ENCODE measurements at regions not wholly inside any gene's neighbourhood (a gene's known extent, or its start where the extent isn't known, plus 50 kb on each side); places are given as distances from the start of the nearest gene placed in this dataset.

GRCh38 chr6:4281341-4282293, 146.2 kb upstream of the ECI2 start:
- Histone ChIP-seq H3K9me3 (ENCODE audit: control insufficient read depth, low read length) (no peaks in the 10 kb centered on the region), H3K27ac (ENCODE audit: low read depth, low read length, severe bottlenecking) (no peak overlapping the region)

GRCh38 chr6:4280707-4281106, 145.3 kb upstream of the ECI2 start:
- 60% methylated on average over 1 of the region's 1 CpG; no CpG with 5 or more reads in 1 of the 2 experiments for WGBS, 2 experiments (ENCODE audit: insufficient coverage in 2 of 2)
- H3K4me3 ChIP-seq (ENCODE audit: extremely low read depth, insufficient read depth, low read length, poor library complexity, severe bottlenecking): no peak overlapping the region
- peaks cover 9% of the 10 kb centered on the region for H3K4me1 ChIP-seq (ENCODE audit: control insufficient read depth, insufficient read depth, low read length, poor library complexity, severe bottlenecking)
- no peak overlapping the region for H3K27ac ChIP-seq (ENCODE audit: low read depth, low read length, severe bottlenecking)
- H3K9me3 ChIP-seq (ENCODE audit: control insufficient read depth, low read length): no peaks in the 10 kb centered on the region
- H3K36me3 ChIP-seq (ENCODE audit: control insufficient read depth, insufficient read depth, low read length): no peaks in the 10 kb centered on the region

More at GRCh38 chr6:4281341-4282293, 146.2 kb upstream of the ECI2 start:
- WGBS, 2 experiments (ENCODE audit: insufficient coverage in 2 of 2): 79 to 81% methylated on average over 40 of the region's 46 CpGs
- H3K4me3 ChIP-seq (ENCODE audit: extremely low read depth, insufficient read depth, low read length, poor library complexity, severe bottlenecking): no peak overlapping the region
- H3K36me3 ChIP-seq (ENCODE audit: control insufficient read depth, insufficient read depth, low read length): no peaks in the 10 kb centered on the region
- H3K4me1 ChIP-seq (ENCODE audit: control insufficient read depth, insufficient read depth, low read length, poor library complexity, severe bottlenecking): peaks cover 9% of the 10 kb centered on the region

- Histone ChIP-seq H3K4me3 (ENCODE audit: extremely low read depth, insufficient read depth, low read length, poor library complexity, severe bottlenecking) (no peak overlapping the region), H3K36me3 (ENCODE audit: control insufficient read depth, insufficient read depth, low read length) (no peaks in the 10 kb centered on the region), H3K4me1 (ENCODE audit: control insufficient read depth, insufficient read depth, low read length, poor library complexity, severe bottlenecking) (peaks cover 12% of the 10 kb centered on the region), H3K9me3 (ENCODE audit: control insufficient read depth, low read length) (no peaks in the 10 kb centered on the region), H3K27ac (ENCODE audit: low read depth, low read length, severe bottlenecking) (no peak overlapping the region)
- WGBS, 2 experiments (ENCODE audit: insufficient coverage in 2 of 2): 83 to 96% methylated on average over 1 to 4 of the region's 7 CpGs
These were observed 144.7 kb upstream of the ECI2 start for GRCh38 chr6:4280031-4280430.

- 69% methylated on average over 2 of the region's 2 CpGs; no CpG with 5 or more reads in 1 of the 2 experiments for WGBS, 2 experiments (ENCODE audit: insufficient coverage in 2 of 2)
- Histone ChIP-seq H3K4me1 (ENCODE audit: control insufficient read depth, insufficient read depth, low read length, poor library complexity, severe bottlenecking) (peaks cover 3% of the 10 kb centered on the region), H3K4me3 (ENCODE audit: extremely low read depth, insufficient read depth, low read length, poor library complexity, severe bottlenecking) (no peak overlapping the region), H3K9me3 (ENCODE audit: control insufficient read depth, low read length) (no peaks in the 10 kb centered on the region), H3K27ac (ENCODE audit: low read depth, low read length, severe bottlenecking) (peak overlapping the region; percentile 4), H3K36me3 (ENCODE audit: control insufficient read depth, insufficient read depth, low read length) (no peaks in the 10 kb centered on the region)
These were observed 139.2 kb upstream of the ECI2 start for GRCh38 chr6:4274382-4275082.

- Histone ChIP-seq H3K36me3 (ENCODE audit: control insufficient read depth, insufficient read depth, low read length) (no peaks in the 10 kb centered on the region), H3K4me3 (ENCODE audit: extremely low read depth, insufficient read depth, low read length, poor library complexity, severe bottlenecking) (no peak overlapping the region), H3K27ac (ENCODE audit: low read depth, low read length, severe bottlenecking) (no peak overlapping the region), H3K9me3 (ENCODE audit: control insufficient read depth, low read length) (no peaks in the 10 kb centered on the region), H3K4me1 (ENCODE audit: control insufficient read depth, insufficient read depth, low read length, poor library complexity, severe bottlenecking) (peaks cover 3% of the 10 kb centered on the region)
- WGBS, 2 experiments (ENCODE audit: insufficient coverage in 2 of 2): 100% methylated on average over 1 to 4 of the region's 6 CpGs
These were observed 137.6 kb upstream of the ECI2 start for GRCh38 chr6:4272996-4273395.

- Histone ChIP-seq H3K4me3 (ENCODE audit: extremely low read depth, insufficient read depth, low read length, poor library complexity, severe bottlenecking) (no peak overlapping the region), H3K4me1 (ENCODE audit: control insufficient read depth, insufficient read depth, low read length, poor library complexity, severe bottlenecking) (peaks cover 3% of the 10 kb centered on the region), H3K36me3 (ENCODE audit: control insufficient read depth, insufficient read depth, low read length) (no peaks in the 10 kb centered on the region), H3K27ac (ENCODE audit: low read depth, low read length, severe bottlenecking) (no peak overlapping the region), H3K9me3 (ENCODE audit: control insufficient read depth, low read length) (no peaks in the 10 kb centered on the region)
- WGBS, 2 experiments (ENCODE audit: insufficient coverage in 2 of 2): 91 to 96% methylated on average over 3 of the region's 6 CpGs
These were observed 136.5 kb upstream of the ECI2 start for GRCh38 chr6:4271761-4272470.

- Histone ChIP-seq H3K4me1 (ENCODE audit: control insufficient read depth, insufficient read depth, low read length, poor library complexity, severe bottlenecking) (peaks cover 3% of the 10 kb centered on the region), H3K9me3 (ENCODE audit: control insufficient read depth, low read length) (no peaks in the 10 kb centered on the region), H3K4me3 (ENCODE audit: extremely low read depth, insufficient read depth, low read length, poor library complexity, severe bottlenecking) (no peak overlapping the region), H3K27ac (ENCODE audit: low read depth, low read length, severe bottlenecking) (no peak overlapping the region), H3K36me3 (ENCODE audit: control insufficient read depth, insufficient read depth, low read length) (no peaks in the 10 kb centered on the region)
- WGBS, 2 experiments (ENCODE audit: insufficient coverage in 2 of 2): 82 to 100% methylated on average over 1 of the region's 1 CpG
These were observed 135.4 kb upstream of the ECI2 start for GRCh38 chr6:4270776-4271175.

- no peaks in the 10 kb centered on the region for H3K4me1 ChIP-seq (ENCODE audit: control insufficient read depth, insufficient read depth, low read length, poor library complexity, severe bottlenecking)
- H3K27ac ChIP-seq (ENCODE audit: low read depth, low read length, severe bottlenecking): no peak overlapping the region
- H3K36me3 ChIP-seq (ENCODE audit: control insufficient read depth, insufficient read depth, low read length): no peaks in the 10 kb centered on the region
- WGBS, 2 experiments (ENCODE audit: insufficient coverage in 2 of 2): 94% methylated on average over 4 of the region's 4 CpGs; no CpG with 5 or more reads in 1 of the 2 experiments
- no peaks in the 10 kb centered on the region for H3K9me3 ChIP-seq (ENCODE audit: control insufficient read depth, low read length)
- H3K4me3 ChIP-seq (ENCODE audit: extremely low read depth, insufficient read depth, low read length, poor library complexity, severe bottlenecking): no peak overlapping the region
These were observed 134.6 kb upstream of the ECI2 start for GRCh38 chr6:4270001-4270400.

GRCh38 chr6:4268171-4268570, 132.8 kb upstream of the ECI2 start:
- no peaks in the 10 kb centered on the region for H3K4me1 ChIP-seq (ENCODE audit: control insufficient read depth, insufficient read depth, low read length, poor library complexity, severe bottlenecking)
- H3K4me3 ChIP-seq (ENCODE audit: extremely low read depth, insufficient read depth, low read length, poor library complexity, severe bottlenecking): no peak overlapping the region
- H3K27ac ChIP-seq (ENCODE audit: low read depth, low read length, severe bottlenecking): no peak overlapping the region
- no peaks in the 10 kb centered on the region for H3K9me3 ChIP-seq (ENCODE audit: control insufficient read depth, low read length)
- no peaks in the 10 kb centered on the region for H3K36me3 ChIP-seq (ENCODE audit: control insufficient read depth, insufficient read depth, low read length)
- 90 to 97% methylated on average over 2 of the region's 2 CpGs for WGBS, 2 experiments (ENCODE audit: insufficient coverage in 2 of 2)

- Histone ChIP-seq H3K9me3 (ENCODE audit: control insufficient read depth, low read length) (no peaks in the 10 kb centered on the region), H3K27ac (ENCODE audit: low read depth, low read length, severe bottlenecking) (no peak overlapping the region), H3K4me1 (ENCODE audit: control insufficient read depth, insufficient read depth, low read length, poor library complexity, severe bottlenecking) (peaks cover 6% of the 10 kb centered on the region), H3K36me3 (ENCODE audit: control insufficient read depth, insufficient read depth, low read length) (no peaks in the 10 kb centered on the region), H3K4me3 (ENCODE audit: extremely low read depth, insufficient read depth, low read length, poor library complexity, severe bottlenecking) (no peak overlapping the region)
- 89 to 94% methylated on average over 3 of the region's 7 CpGs for WGBS, 2 experiments (ENCODE audit: insufficient coverage in 2 of 2)
These were observed 130.4 kb upstream of the ECI2 start for GRCh38 chr6:4265740-4266139.
